VCaP (cell line): ENCODE measurements at regions not wholly inside any gene's neighbourhood (a gene's known extent, or its start where the extent isn't known, plus 50 kb on each side); places are given as distances from the start of the nearest gene placed in this dataset.

Source experiments
- H3K27ac ChIP-seq: fragments of 450-650 bp; 2 replicates; pipeline ENCODE4 v1.5.1; 2017
- TF ChIP-seq, protein P1 (sequence below): fragments of 450-650 bp; conservative IDR thresholded peaks from 2 replicates; pipeline ENCODE4 v1.5.1; 2017; ENCODE audit warnings: mild to moderate bottlenecking, moderate library complexity

- no peak overlapping the region for H3K27ac ChIP-seq
- TF ChIP-seq, protein P1, sequence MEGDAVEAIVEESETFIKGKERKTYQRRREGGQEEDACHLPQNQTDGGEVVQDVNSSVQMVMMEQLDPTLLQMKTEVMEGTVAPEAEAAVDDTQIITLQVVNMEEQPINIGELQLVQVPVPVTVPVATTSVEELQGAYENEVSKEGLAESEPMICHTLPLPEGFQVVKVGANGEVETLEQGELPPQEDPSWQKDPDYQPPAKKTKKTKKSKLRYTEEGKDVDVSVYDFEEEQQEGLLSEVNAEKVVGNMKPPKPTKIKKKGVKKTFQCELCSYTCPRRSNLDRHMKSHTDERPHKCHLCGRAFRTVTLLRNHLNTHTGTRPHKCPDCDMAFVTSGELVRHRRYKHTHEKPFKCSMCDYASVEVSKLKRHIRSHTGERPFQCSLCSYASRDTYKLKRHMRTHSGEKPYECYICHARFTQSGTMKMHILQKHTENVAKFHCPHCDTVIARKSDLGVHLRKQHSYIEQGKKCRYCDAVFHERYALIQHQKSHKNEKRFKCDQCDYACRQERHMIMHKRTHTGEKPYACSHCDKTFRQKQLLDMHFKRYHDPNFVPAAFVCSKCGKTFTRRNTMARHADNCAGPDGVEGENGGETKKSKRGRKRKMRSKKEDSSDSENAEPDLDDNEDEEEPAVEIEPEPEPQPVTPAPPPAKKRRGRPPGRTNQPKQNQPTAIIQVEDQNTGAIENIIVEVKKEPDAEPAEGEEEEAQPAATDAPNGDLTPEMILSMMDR: no peak
These were observed 443.9 kb upstream of the INTU start for GRCh38 chr4:127188847-127189246.

- H3K27ac ChIP-seq: no peak overlapping the region
- TF ChIP-seq, protein P1: no peak
These were observed 438.5 kb upstream of the INTU start for GRCh38 chr4:127194281-127194680.

GRCh38 chr4:127196655-127197352 lies 436.0 kb upstream of the INTU start:
- H3K27ac ChIP-seq: no peak overlapping the region

GRCh38 chr4:127203562-127204200 lies 429.1 kb upstream of the INTU start:
- H3K27ac ChIP-seq: no peak overlapping the region

More at GRCh38 chr4:127196655-127197352, 436.0 kb upstream of the INTU start:
- TF ChIP-seq, protein P1: no peak

GRCh38 chr4:127204322-127204721 lies 428.4 kb upstream of the INTU start:
- no peak overlapping the region for H3K27ac ChIP-seq
- TF ChIP-seq, protein P1: no peak

More at GRCh38 chr4:127203562-127204200, 429.1 kb upstream of the INTU start:
- TF ChIP-seq, protein P1: no peak

GRCh38 chr4:127209580-127210095 lies 423.1 kb upstream of the INTU start:
- H3K27ac ChIP-seq: no peak overlapping the region
- TF ChIP-seq, protein P1: no peak

GRCh38 chr4:127210893-127211649 lies 421.7 kb upstream of the INTU start:
- no peak overlapping the region for H3K27ac ChIP-seq
- TF ChIP-seq, protein P1: no peak
